Activated T-helper 1 cell treated with Interleukin-2 at 50 U/mL for 16 hours (primary cell): ENCODE measurements at regions not wholly inside any gene's neighbourhood (a gene's known extent, or its start where the extent isn't known, plus 50 kb on each side); places are given as distances from the start of the nearest gene placed in this dataset.
"Not testable (repeated sequence)": the region's sequence is repeated elsewhere in the genome, so short reads cannot be mapped to it uniquely, and the experiment has no call there.

Source experiments
- DNase-seq: peaks from one replicate; pipeline ENCODE4 v3.0.0-alpha.2; 2020; ENCODE audit warnings: low read depth

GRCh38 chr21:17050156-17050555 is 462.7 kb upstream of the CXADR start:
- no peak for DNase-seq

GRCh38 chr21:17050646-17051045 is 462.2 kb upstream of the CXADR start:
- no peak for DNase-seq

- no peak for DNase-seq
Measured at GRCh38 chr21:17051054-17051453, 461.8 kb upstream of the CXADR start.

- DNase-seq: no peak
Measured at GRCh38 chr21:17053321-17053720, 459.5 kb upstream of the CXADR start.

- no peak for DNase-seq
Measured at GRCh38 chr21:17059936-17060335, 452.9 kb upstream of the CXADR start.

GRCh38 chr21:17066006-17066405 is 446.8 kb upstream of the CXADR start:
- no peak for DNase-seq

GRCh38 chr21:17071093-17071492 is 441.8 kb upstream of the CXADR start:
- no peak for DNase-seq

GRCh38 chr21:17081193-17081592 is 431.6 kb upstream of the CXADR start:
- no peak for DNase-seq

- no peak for DNase-seq
Measured at GRCh38 chr21:17082843-17083483, 429.9 kb upstream of the CXADR start.

- no peak for DNase-seq
Measured at GRCh38 chr21:17085707-17086106, 427.1 kb upstream of the CXADR start.

GRCh38 chr21:17088500-17088899 is 424.3 kb upstream of the CXADR start:
- no peak for DNase-seq

- no peak for DNase-seq
Measured at GRCh38 chr21:17089091-17089491, 423.8 kb upstream of the CXADR start.

GRCh38 chr21:17101696-17102095 is 411.1 kb upstream of the CXADR start:
- no peak for DNase-seq

- DNase-seq: no peak
Measured at GRCh38 chr21:17105932-17106331, 406.9 kb upstream of the CXADR start.

- DNase-seq: no peak
Measured at GRCh38 chr21:17114045-17114444, 398.8 kb upstream of the CXADR start.

- DNase-seq: no peak
Measured at GRCh38 chr21:17118638-17119384, 394.0 kb upstream of the CXADR start.

GRCh38 chr21:17119466-17120297 is 393.2 kb upstream of the CXADR start:
- no peak for DNase-seq

- not testable (repeated sequence) for DNase-seq
Measured at GRCh38 chr21:17127395-17127794, 385.4 kb upstream of the CXADR start.

GRCh38 chr21:17128132-17128531 is 384.7 kb upstream of the CXADR start:
- no peak for DNase-seq

- not testable (repeated sequence) for DNase-seq
Measured at GRCh38 chr21:17139159-17139558, 373.7 kb upstream of the CXADR start.

GRCh38 chr21:17139696-17140095 is 373.1 kb upstream of the CXADR start:
- DNase-seq: no peak

GRCh38 chr21:17146426-17146825 is 366.4 kb upstream of the CXADR start:
- no peak for DNase-seq

GRCh38 chr21:17159697-17160096 is 353.1 kb upstream of the CXADR start:
- no peak for DNase-seq
